ENCODE measurements at regions not wholly inside any gene's neighbourhood (a gene's known extent, or its start where the extent isn't known, plus 50 kb on each side); places are given as distances from the start of the nearest gene placed in this dataset.
A peak's percentile ranks its signal among the peaks of the same experiment; 100 is the strongest.

GRCh38 chr6:26158076-26158580 lies 70.9 kb downstream of the HFE start:
- peak overlapping the region; percentile 99 for H3K27ac ChIP-seq
- no peak for TF ChIP-seq CTCF (IDR thresholded peaks at IDR 0.05)
- no peak for TF ChIP-seq ZFX (IDR thresholded peaks at IDR 0.05; ENCODE audit: borderline replicate concordance)

GRCh38 chr6:26158581-26159356 lies 71.5 kb downstream of the HFE start:
- TF ChIP-seq ZFX (IDR thresholded peaks at IDR 0.05; ENCODE audit: borderline replicate concordance) = no peak
- no peak for TF ChIP-seq CTCF (IDR thresholded peaks at IDR 0.05)
- H3K27ac ChIP-seq = peak overlapping the region; percentile 99

GRCh38 chr6:26159357-26160273 lies 72.4 kb downstream of the HFE start:
- TF ChIP-seq CTCF (IDR thresholded peaks at IDR 0.05) (no peak), ZFX (IDR thresholded peaks at IDR 0.05; ENCODE audit: borderline replicate concordance) (no peak)
- peak overlapping the region; percentile 99 for H3K27ac ChIP-seq

- TF ChIP-seq ZFX (IDR thresholded peaks at IDR 0.05; ENCODE audit: borderline replicate concordance) = no peak
- TF ChIP-seq CTCF (IDR thresholded peaks at IDR 0.05) = no peak
Measured at GRCh38 chr6:26161322-26161721, 74.1 kb downstream of the HFE start.

GRCh38 chr6:26162399-26162798 lies 75.2 kb downstream of the HFE start:
- H3K27ac ChIP-seq = no peak overlapping the region
- TF ChIP-seq ZFX (IDR thresholded peaks at IDR 0.05; ENCODE audit: borderline replicate concordance) (no peak), CTCF (IDR thresholded peaks at IDR 0.05) (no peak)

More at GRCh38 chr6:26161322-26161721, 74.1 kb downstream of the HFE start:
- H3K27ac ChIP-seq = no peak overlapping the region

GRCh38 chr6:26163427-26164119 lies 76.3 kb downstream of the HFE start:
- H3K27ac ChIP-seq = no peak overlapping the region
- TF ChIP-seq CTCF (IDR thresholded peaks at IDR 0.05) (no peak), ZFX (IDR thresholded peaks at IDR 0.05; ENCODE audit: borderline replicate concordance) (no peak)

Measured in 22Rv1 (cell line).